ENCODE measurements at regions not wholly inside any gene's neighbourhood (a gene's known extent, or its start where the extent isn't known, plus 50 kb on each side); places are given as distances from the start of the nearest gene placed in this dataset.

DNA sequence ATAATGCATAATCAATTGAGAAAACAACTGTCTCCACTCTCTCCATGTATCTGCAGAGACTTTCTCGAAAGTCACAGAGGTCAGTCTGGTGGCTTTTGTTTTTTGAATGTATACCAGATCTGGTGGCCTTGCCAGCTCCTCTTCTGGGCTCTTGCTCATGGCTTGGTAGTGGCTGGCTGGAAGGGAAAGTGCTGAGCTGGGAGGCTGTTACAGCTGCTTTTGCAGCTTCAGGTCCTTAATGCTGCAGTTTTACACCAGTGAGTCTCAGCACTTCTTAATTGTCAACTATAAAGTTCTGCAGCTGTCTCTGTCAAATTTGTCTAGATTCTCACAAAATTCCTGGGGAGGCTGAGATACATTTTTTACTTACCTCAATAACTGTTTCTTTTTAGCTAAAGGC, 390.0 kb downstream of the GRXCR1 start:
- TF ChIP-seq, protein P1, sequence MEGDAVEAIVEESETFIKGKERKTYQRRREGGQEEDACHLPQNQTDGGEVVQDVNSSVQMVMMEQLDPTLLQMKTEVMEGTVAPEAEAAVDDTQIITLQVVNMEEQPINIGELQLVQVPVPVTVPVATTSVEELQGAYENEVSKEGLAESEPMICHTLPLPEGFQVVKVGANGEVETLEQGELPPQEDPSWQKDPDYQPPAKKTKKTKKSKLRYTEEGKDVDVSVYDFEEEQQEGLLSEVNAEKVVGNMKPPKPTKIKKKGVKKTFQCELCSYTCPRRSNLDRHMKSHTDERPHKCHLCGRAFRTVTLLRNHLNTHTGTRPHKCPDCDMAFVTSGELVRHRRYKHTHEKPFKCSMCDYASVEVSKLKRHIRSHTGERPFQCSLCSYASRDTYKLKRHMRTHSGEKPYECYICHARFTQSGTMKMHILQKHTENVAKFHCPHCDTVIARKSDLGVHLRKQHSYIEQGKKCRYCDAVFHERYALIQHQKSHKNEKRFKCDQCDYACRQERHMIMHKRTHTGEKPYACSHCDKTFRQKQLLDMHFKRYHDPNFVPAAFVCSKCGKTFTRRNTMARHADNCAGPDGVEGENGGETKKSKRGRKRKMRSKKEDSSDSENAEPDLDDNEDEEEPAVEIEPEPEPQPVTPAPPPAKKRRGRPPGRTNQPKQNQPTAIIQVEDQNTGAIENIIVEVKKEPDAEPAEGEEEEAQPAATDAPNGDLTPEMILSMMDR (IDR thresholded peaks at IDR 0.05): no peak
- no peak for TF ChIP-seq ZFX (IDR thresholded peaks at IDR 0.05; ENCODE audit: borderline replicate concordance)

All from 22Rv1 (cell line).